Suprapubic skin (tissue), 3 donors: ENCODE measurements at regions not wholly inside any gene's neighbourhood (a gene's known extent, or its start where the extent isn't known, plus 50 kb on each side); places are given as distances from the start of the nearest gene placed in this dataset.

Experiments used
- CTCF ChIP-seq, 2 donors: fragments of 200-600 bp in 1 of 2; fragments of 450-650 bp in 1 of 2; sonication (generic) in 1 of 2; IDR thresholded peaks; one replicate each; pipeline ENCODE4 v1.5.1; 2016 to 2019; ENCODE audit warnings: antibody characterized with exemption in 2 of 2, mild to moderate bottlenecking in 1 of 2, moderate library complexity in 1 of 2
- POLR2A ChIP-seq, 2 donors: fragments of 450-650 bp; IDR thresholded peaks; one replicate each; pipeline ENCODE4 v1.6.1; 2017; ENCODE audit warnings: antibody characterized with exemption in 2 of 2, mild to moderate bottlenecking in 2 of 2, moderate library complexity in 2 of 2

GRCh38 chr1:29969576-29969975 is 733.3 kb downstream of the PTPRU start:
- no peak for TF ChIP-seq CTCF (IDR thresholded peaks at IDR 0.05)
- TF ChIP-seq POLR2A (IDR thresholded peaks at IDR 0.05), result no peak
